ENCODE measurements at regions not wholly inside any gene's neighbourhood (a gene's known extent, or its start where the extent isn't known, plus 50 kb on each side); places are given as distances from the start of the nearest gene placed in this dataset.

- in situ Hi-C loops (cut with MboI; ENCODE audit: low sequenced_read_pairs): no loop called here
Observed at GRCh38 chr21:18191139-18191538, 53.5 kb upstream of the CHODL start.

- in situ Hi-C loops (cut with MboI; ENCODE audit: low sequenced_read_pairs): no loop called here
Observed at GRCh38 chr21:18178509-18178908, 66.1 kb upstream of the CHODL start.

GRCh38 chr21:18174370-18174769 is 70.3 kb upstream of the CHODL start:
- in situ Hi-C loops (cut with MboI; ENCODE audit: low sequenced_read_pairs): no loop called here

GRCh38 chr21:18170829-18171228 is 73.8 kb upstream of the CHODL start:
- in situ Hi-C loops (cut with MboI; ENCODE audit: low sequenced_read_pairs): no loop called here

GRCh38 chr21:18170221-18170620 is 74.4 kb upstream of the CHODL start:
- in situ Hi-C loops (cut with MboI; ENCODE audit: low sequenced_read_pairs): no loop called here

GRCh38 chr21:18168108-18168507 is 76.5 kb upstream of the CHODL start:
- in situ Hi-C loops (cut with MboI; ENCODE audit: low sequenced_read_pairs): no loop called here

GRCh38 chr21:18164933-18165332 is 79.7 kb upstream of the CHODL start:
- in situ Hi-C loops (cut with MboI; ENCODE audit: low sequenced_read_pairs): no loop called here

GRCh38 chr21:18164483-18164882 is 80.2 kb upstream of the CHODL start:
- in situ Hi-C loops (cut with MboI; ENCODE audit: low sequenced_read_pairs): no loop called here

GRCh38 chr21:18163956-18164355 is 80.7 kb upstream of the CHODL start:
- in situ Hi-C loops (cut with MboI; ENCODE audit: low sequenced_read_pairs): no loop called here

- in situ Hi-C loops (cut with MboI; ENCODE audit: low sequenced_read_pairs): no loop called here
Observed at GRCh38 chr21:18161841-18162240, 82.8 kb upstream of the CHODL start.

GRCh38 chr21:18157406-18157805 is 87.2 kb upstream of the CHODL start:
- in situ Hi-C loops (cut with MboI; ENCODE audit: low sequenced_read_pairs): no loop called here

- in situ Hi-C loops (cut with MboI; ENCODE audit: low sequenced_read_pairs): no loop called here
Observed at GRCh38 chr21:18155508-18156193, 89.0 kb upstream of the CHODL start.

- in situ Hi-C loops (cut with MboI; ENCODE audit: low sequenced_read_pairs): no loop called here
Observed at GRCh38 chr21:18153063-18153462, 91.6 kb upstream of the CHODL start.

GRCh38 chr21:18152371-18152770 is 92.3 kb upstream of the CHODL start:
- in situ Hi-C loops (cut with MboI; ENCODE audit: low sequenced_read_pairs): no loop called here

GRCh38 chr21:18151046-18151445 is 93.6 kb upstream of the CHODL start:
- in situ Hi-C loops (cut with MboI; ENCODE audit: low sequenced_read_pairs): no loop called here

- in situ Hi-C loops (cut with MboI; ENCODE audit: low sequenced_read_pairs): no loop called here
Observed at GRCh38 chr21:18148401-18148800, 96.2 kb upstream of the CHODL start.

GRCh38 chr21:18147678-18148077 is 97.0 kb upstream of the CHODL start:
- in situ Hi-C loops (cut with MboI; ENCODE audit: low sequenced_read_pairs): no loop called here

GRCh38 chr21:18146820-18147219 is 97.8 kb upstream of the CHODL start:
- in situ Hi-C loops (cut with MboI; ENCODE audit: low sequenced_read_pairs): no loop called here

- in situ Hi-C loops (cut with MboI; ENCODE audit: low sequenced_read_pairs): no loop called here
Observed at GRCh38 chr21:18144339-18144738, 100.3 kb upstream of the CHODL start.

- in situ Hi-C loops (cut with MboI; ENCODE audit: low sequenced_read_pairs): no loop called here
Observed at GRCh38 chr21:18142655-18143054, 102.0 kb upstream of the CHODL start.

GRCh38 chr21:18138507-18138906 is 106.1 kb upstream of the CHODL start:
- in situ Hi-C loops (cut with MboI; ENCODE audit: low sequenced_read_pairs): no loop called here

GRCh38 chr21:18129526-18129925 is 115.1 kb upstream of the CHODL start:
- in situ Hi-C loops (cut with MboI; ENCODE audit: low sequenced_read_pairs): no loop called here

- in situ Hi-C loops (cut with MboI; ENCODE audit: low sequenced_read_pairs): no loop called here
Observed at GRCh38 chr21:18118566-18118965, 126.1 kb upstream of the CHODL start.
